ENCODE measurements at regions not wholly inside any gene's neighbourhood (a gene's known extent, or its start where the extent isn't known, plus 50 kb on each side); places are given as distances from the start of the nearest gene placed in this dataset.

DNA sequence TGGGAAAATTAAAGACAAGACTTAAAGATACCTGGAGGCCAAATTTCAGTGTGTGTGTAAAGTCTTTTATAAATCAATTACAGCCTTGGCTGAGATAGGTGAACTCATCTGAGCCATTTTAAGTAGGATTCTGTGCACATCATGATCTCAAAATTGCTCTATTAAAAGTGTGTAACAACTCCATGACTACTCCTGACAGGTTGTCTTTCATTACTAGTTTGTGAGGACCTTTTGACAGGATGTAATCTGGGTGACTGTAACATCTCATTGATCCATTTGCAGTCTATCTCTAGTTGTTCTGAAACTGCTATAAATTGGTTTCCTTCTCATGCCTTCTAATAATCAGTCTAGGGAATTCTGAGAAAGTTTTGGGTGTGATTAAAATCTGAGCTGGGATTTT lies 753.3 kb downstream of the SLITRK5 start:
- TF ChIP-seq GATA2 (IDR thresholded peaks at IDR 0.05; ENCODE audit: low read depth, low read length) (no peak), GATA3 (IDR thresholded peaks at IDR 0.05; ENCODE audit: low read depth, low read length) (no peak)

Measured in SH-SY5Y (cell line).